GM23338 (cell line): ENCODE measurements at regions not wholly inside any gene's neighbourhood (a gene's known extent, or its start where the extent isn't known, plus 50 kb on each side); places are given as distances from the start of the nearest gene placed in this dataset.

Experiments used
- ATAC-seq: fragments of 200-7000 bp; cut with Tn5 transposase; 3 replicates; pipeline ENCODE4 v1.9.1; 2020
- DNase-seq: peaks from one replicate; pipeline ENCODE4 v3.0.0-alpha.2; 2015; ENCODE audit warnings: low spot score
- H2AFZ ChIP-seq: fragments of 200-600 bp; sonication (generic); 2 replicates; pipeline ENCODE4 v1.8.0; 2016; ENCODE audit warnings: antibody characterized with exemption, mild to moderate bottlenecking, moderate library complexity
- H3F3A ChIP-seq: fragments of 200-600 bp; sonication (generic); replicated peaks from 2 replicates; pipeline ENCODE4 v1.8.0; 2017; ENCODE audit warnings: antibody characterized with exemption, mixed run types, low read depth
- H3K27ac ChIP-seq: fragments of 200-600 bp; sonication (generic); 2 replicates; pipeline ENCODE4 v1.6.1; 2016; ENCODE audit warnings: low read depth
- H3K27me3 ChIP-seq: fragments of 200-600 bp; sonication (generic); 2 replicates; pipeline ENCODE4 v1.8.0; 2016; ENCODE audit warnings: mild to moderate bottlenecking, mixed run types, moderate library complexity; ENCODE audit not compliant: insufficient read depth
- H3K36me3 ChIP-seq: fragments of 200-600 bp; sonication (generic); 2 replicates; pipeline ENCODE4 v1.8.0; 2016; ENCODE audit warnings: mild to moderate bottlenecking; ENCODE audit not compliant: insufficient read depth
- H3K4me1 ChIP-seq: fragments of 200-600 bp; sonication (generic); 2 replicates; pipeline ENCODE4 v1.8.0; 2016; ENCODE audit warnings: mild to moderate bottlenecking, moderate library complexity; ENCODE audit not compliant: insufficient read depth
- H3K4me2 ChIP-seq: fragments of 200-600 bp; sonication (generic); 2 replicates; pipeline ENCODE4 v1.7.1; 2017; ENCODE audit warnings: mixed run types
- H3K4me3 ChIP-seq: fragments of 200-600 bp; sonication (generic); 2 replicates; pipeline ENCODE4 v1.6.1; 2016; ENCODE audit warnings: mixed run types
- H3K79me2 ChIP-seq: fragments of 200-600 bp; sonication (generic); replicated peaks from 2 replicates; pipeline ENCODE4 v1.8.0; 2017; ENCODE audit warnings: mild to moderate bottlenecking; ENCODE audit not compliant: insufficient read depth
- H3K9me2 ChIP-seq: fragments of 200-600 bp; sonication (generic); 2 replicates; pipeline ENCODE4 v1.8.0; 2017; ENCODE audit not compliant: insufficient read depth
- H4K20me1 ChIP-seq: fragments of 200-600 bp; sonication (generic); replicated peaks from 2 replicates; pipeline ENCODE4 v1.8.0; 2017; ENCODE audit warnings: mild to moderate bottlenecking; ENCODE audit not compliant: insufficient read depth
- H3K27ac Mint-ChIP-seq: 2 replicates; pipeline ENCODE4 v1.8.0; 2020; ENCODE audit warnings: inconsistent platforms, mild to moderate bottlenecking, moderate library complexity, mixed read lengths
- H3K27me3 Mint-ChIP-seq: 3 replicates; pipeline ENCODE4 v1.8.0; 2022; ENCODE audit warnings: low read depth, mild to moderate bottlenecking, moderate library complexity, mixed read lengths, inconsistent platforms; ENCODE audit not compliant: insufficient read depth, poor library complexity
- H3K36me3 Mint-ChIP-seq: 3 replicates; pipeline ENCODE4 v1.8.0; 2021; ENCODE audit warnings: low read depth, mild to moderate bottlenecking, inconsistent platforms, moderate library complexity, mixed read lengths
- H3K4me1 Mint-ChIP-seq: 3 replicates; pipeline ENCODE4 v1.8.0; 2020; ENCODE audit warnings: mild to moderate bottlenecking, inconsistent platforms, mixed read lengths
- H3K4me3 Mint-ChIP-seq: 3 replicates; pipeline ENCODE4 v1.8.0; 2021; ENCODE audit warnings: moderate library complexity, mild to moderate bottlenecking, inconsistent platforms, mixed read lengths
- H3K9me3 Mint-ChIP-seq: 3 replicates; pipeline ENCODE4 v1.8.0; 2020; ENCODE audit warnings: moderate library complexity, mild to moderate bottlenecking, inconsistent platforms, mixed read lengths
- CREB1 ChIP-seq: fragments of 250-450 bp; sonication (Bioruptor Pico); IDR thresholded peaks from 2 replicates; pipeline ENCODE4 v1.5.0; 2020; ENCODE audit warnings: low read depth, mild to moderate bottlenecking, moderate library complexity
- CTCF ChIP-seq, 2 experiments: fragments of 200-600 bp in 1 of 2; sonication (generic) in 1 of 2; conservative IDR thresholded peaks; 2 replicates each; pipeline versions ENCODE4 v1.5.1 to v1.6.1; 2016 to 2017; ENCODE audit warnings: antibody characterized with exemption in 2 of 2, low read depth in 2 of 2, mild to moderate bottlenecking in 2 of 2, moderate library complexity in 1 of 2
- EZH2 ChIP-seq: fragments of 200-600 bp; sonication (generic); IDR thresholded peaks from one replicate; pipeline ENCODE4 v1.8.0; 2017; ENCODE audit warnings: antibody characterized with exemption, mild to moderate bottlenecking, low read depth; ENCODE audit not compliant: unreplicated experiment
- EZH2phosphoT487 ChIP-seq: fragments of 200-600 bp; sonication (generic); IDR thresholded peaks from one replicate; pipeline ENCODE4 v1.8.1; 2018; ENCODE audit warnings: antibody characterized with exemption; ENCODE audit not compliant: unreplicated experiment
- JUNB ChIP-seq: IDR thresholded peaks from one replicate; pipeline ENCODE4 v1.6.1; 2016; ENCODE audit warnings: antibody characterized with exemption; ENCODE audit not compliant: unreplicated experiment
- NANOG ChIP-seq: IDR thresholded peaks from 2 replicates; pipeline ENCODE4 v1.6.1; 2016; ENCODE audit warnings: antibody characterized with exemption, borderline replicate concordance
- POLR2AphosphoS5 ChIP-seq: IDR thresholded peaks from 2 replicates; pipeline ENCODE4 v1.6.1; 2016; ENCODE audit warnings: antibody characterized with exemption, low read depth
- REST ChIP-seq: IDR thresholded peaks from one replicate; pipeline ENCODE4 v1.6.1; 2018; ENCODE audit warnings: antibody characterized with exemption; ENCODE audit not compliant: unreplicated experiment
- STAT1 ChIP-seq: IDR thresholded peaks from one replicate; pipeline ENCODE4 v1.6.1; 2016; ENCODE audit warnings: antibody characterized with exemption; ENCODE audit not compliant: unreplicated experiment
- ZNF114 ChIP-seq: fragments of 250-450 bp; sonication (Bioruptor Pico); IDR thresholded peaks from 2 replicates; pipeline ENCODE4 v1.5.0; 2020; ENCODE audit warnings: mild to moderate bottlenecking, moderate library complexity
- ZNF331 ChIP-seq: fragments of 250-450 bp; sonication (Bioruptor Pico); IDR thresholded peaks from 2 replicates; pipeline ENCODE4 v1.5.0; 2020; ENCODE audit warnings: low read depth, mild to moderate bottlenecking, moderate library complexity
- ZNF462 ChIP-seq: fragments of 250-450 bp; sonication (Bioruptor Pico); IDR thresholded peaks from 2 replicates; pipeline ENCODE4 v1.5.0; 2020; ENCODE audit warnings: mild to moderate bottlenecking, moderate library complexity
- TF ChIP-seq, protein P1 (sequence below): IDR thresholded peaks from 2 replicates; pipeline ENCODE4 v1.6.1; 2016; ENCODE audit warnings: antibody characterized with exemption

DNA sequence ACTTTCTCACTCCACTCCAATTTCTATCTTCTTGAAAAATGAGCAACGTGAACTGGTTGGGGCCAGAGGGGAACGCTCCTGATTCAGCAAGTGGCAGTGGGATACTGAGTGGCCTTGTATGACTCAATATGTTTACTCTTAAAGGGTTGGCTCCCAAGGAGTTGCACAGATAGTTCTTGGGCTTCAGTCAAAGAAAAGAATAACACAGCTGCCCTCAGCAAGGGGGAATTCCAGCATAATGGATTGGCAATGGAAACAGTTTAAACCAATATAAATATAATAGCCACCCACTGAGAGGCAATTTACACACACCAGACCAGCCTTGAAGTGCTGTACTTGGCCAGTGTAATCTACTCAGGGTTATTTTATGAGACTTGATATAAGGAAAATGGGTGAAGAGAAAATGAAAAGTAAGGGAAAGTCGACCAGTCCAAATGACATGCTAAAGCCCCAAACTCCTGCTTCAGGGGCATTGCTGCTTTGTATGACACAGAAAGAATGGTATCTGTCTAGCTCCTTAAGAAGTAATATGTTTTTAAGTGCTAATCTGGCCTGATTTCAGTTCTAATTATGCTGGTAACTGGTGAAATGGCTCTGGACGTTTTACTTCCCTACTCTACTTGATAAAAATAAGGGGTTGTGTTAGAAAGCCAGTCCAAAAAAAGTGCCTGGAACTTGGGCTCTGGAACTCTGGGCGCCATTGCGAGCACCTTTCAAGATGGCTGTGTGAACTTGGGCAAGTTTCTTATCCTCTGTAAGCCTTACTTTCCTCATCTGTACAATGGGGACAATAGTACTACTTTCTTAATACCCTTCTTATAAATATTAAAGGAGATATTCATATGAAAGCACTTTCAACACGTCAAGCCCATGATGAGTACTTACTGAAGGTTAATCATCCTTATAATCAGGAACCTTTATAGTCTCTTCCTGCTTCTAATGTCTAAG is 712.9 kb upstream of the MAP3K7 start:
- Mint-ChIP-seq H3K27ac (no peak overlapping the region), H3K27me3 (peaks cover 82% of the 10 kb centered on the region), H3K9me3 (peaks cover 28% of the 10 kb centered on the region; the same call in 2 of the 3 replicates), H3K36me3 (peaks cover 5% of the 10 kb centered on the region; the same call in 2 of the 3 replicates), H3K4me3 (peak overlapping the region; percentile 39; the same call in 2 of the 3 replicates), H3K4me1 (peaks cover 24% of the 10 kb centered on the region; the same call in 2 of the 3 replicates)
- no peaks in the 10 kb centered on the region for H3F3A ChIP-seq
- TF ChIP-seq CTCF (conservative IDR thresholded peaks at IDR 0.05; ENCODE audit: low read depth in 2 of 2), result no peak
- peak; percentile 39; the same call in 1 of the 2 replicates for TF ChIP-seq POLR2AphosphoS5
- no peak for TF ChIP-seq REST
- peak; percentile 70 for TF ChIP-seq CREB1 (CRISPR knock-in tag)
- TF ChIP-seq, protein P1, sequence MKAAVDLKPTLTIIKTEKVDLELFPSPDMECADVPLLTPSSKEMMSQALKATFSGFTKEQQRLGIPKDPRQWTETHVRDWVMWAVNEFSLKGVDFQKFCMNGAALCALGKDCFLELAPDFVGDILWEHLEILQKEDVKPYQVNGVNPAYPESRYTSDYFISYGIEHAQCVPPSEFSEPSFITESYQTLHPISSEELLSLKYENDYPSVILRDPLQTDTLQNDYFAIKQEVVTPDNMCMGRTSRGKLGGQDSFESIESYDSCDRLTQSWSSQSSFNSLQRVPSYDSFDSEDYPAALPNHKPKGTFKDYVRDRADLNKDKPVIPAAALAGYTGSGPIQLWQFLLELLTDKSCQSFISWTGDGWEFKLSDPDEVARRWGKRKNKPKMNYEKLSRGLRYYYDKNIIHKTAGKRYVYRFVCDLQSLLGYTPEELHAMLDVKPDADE, result no peak
- no peak for TF ChIP-seq STAT1
- 0 out of 2 replicates have a peak, but pooled peaks have one; percentile 39 for TF ChIP-seq ZNF114
- no peak for TF ChIP-seq EZH2
- TF ChIP-seq ZNF462 (CRISPR knock-in tag), result peak; percentile 78; the same call in 1 of the 2 replicates
- peak; percentile 99 for TF ChIP-seq NANOG
- TF ChIP-seq EZH2phosphoT487, result no peak
- TF ChIP-seq ZNF331 (CRISPR knock-in tag), result 0 out of 2 replicates have a peak, but pooled peaks have one; percentile 16
- TF ChIP-seq JUNB, result no peak
- peaks cover 14% of the 10 kb centered on the region; the same call in 1 of the 2 replicates for H4K20me1 ChIP-seq
- no peaks in the 10 kb centered on the region for H3K79me2 ChIP-seq
- peak; percentile 95 for ATAC-seq
- no peak overlapping the region for H2AFZ ChIP-seq
- peaks cover 96% of the 10 kb centered on the region for H3K27me3 ChIP-seq
- H3K4me2 ChIP-seq, result peak overlapping the region; percentile 53
- peak overlapping the region; percentile 28 for H3K4me3 ChIP-seq
- no peak overlapping the region for H3K27ac ChIP-seq
- peaks cover 9% of the 10 kb centered on the region; the same call in 1 of the 2 replicates for H3K4me1 ChIP-seq
- no peaks in the 10 kb centered on the region for H3K36me3 ChIP-seq
- DNase-seq, result peak; percentile 78
- H3K9me2 ChIP-seq, result no peaks in the 10 kb centered on the region
